OCI-LY7 (cell line): ENCODE measurements at regions not wholly inside any gene's neighbourhood (a gene's known extent, or its start where the extent isn't known, plus 50 kb on each side); places are given as distances from the start of the nearest gene placed in this dataset.

ENCODE experiments used
- BruUV-seq: library from RNA; stranded (reverse); fragments of 400-500 nt; replicated peaks from 2 replicates; lab custom pipeline; 2021; lab: Mats Ljungman, UMichigan
- CTCF ChIA-PET: fragments of 300-600 bp; sonication (Branson Sonifier 250); formaldehyde crosslinking; loops from one replicate; lab custom pipeline; 2022; ENCODE audit warnings: antibody characterized with exemption; ENCODE audit not compliant: unreplicated experiment; lab: Charles Lee
- POLR2A ChIA-PET: fragments of 300-600 bp; sonication (Branson Sonifier 250); formaldehyde crosslinking; loops from one replicate; lab custom pipeline; 2022; ENCODE audit warnings: antibody characterized with exemption; lab: Charles Lee
- DNase-seq: peaks from one replicate; pipeline ENCODE4 v3.0.0-alpha.2; 2015; ENCODE audit warnings: low spot score
- H2AFZ ChIP-seq: fragments of 200-600 bp; sonication (generic), shearing (Covaris generic); 2 replicates; pipeline ENCODE4 v1.6.1; 2014; ENCODE audit warnings: mild to moderate bottlenecking, antibody characterized with exemption, low read length, moderate library complexity
- H3K27ac ChIP-seq: fragments of 200-600 bp; sonication (generic); 2 replicates; pipeline ENCODE4 v1.5.1; 2014; ENCODE audit warnings: mixed run types, low read depth, mild to moderate bottlenecking, moderate library complexity, low read length, inconsistent platforms; ENCODE audit not compliant: poor library complexity, severe bottlenecking
- H3K36me3 ChIP-seq: fragments of 200-600 bp; sonication (generic); 2 replicates; pipeline ENCODE4 v1.6.1; 2014; ENCODE audit warnings: mild to moderate bottlenecking, antibody characterized with exemption, low read length, moderate library complexity, mixed read lengths; ENCODE audit not compliant: insufficient read depth
- H3K4me1 ChIP-seq: fragments of 200-600 bp; sonication (generic); 2 replicates; pipeline ENCODE4 v1.5.1; 2014; ENCODE audit warnings: mild to moderate bottlenecking, low read length; ENCODE audit not compliant: insufficient read depth, poor library complexity, severe bottlenecking
- H3K4me2 ChIP-seq: fragments of 200-600 bp; sonication (generic); 2 replicates; pipeline ENCODE4 v1.6.1; 2014; ENCODE audit warnings: mild to moderate bottlenecking, low read length
- H3K4me3 ChIP-seq: fragments of 200-600 bp; sonication (generic); 2 replicates; pipeline ENCODE4 v1.5.1; 2014; ENCODE audit warnings: mild to moderate bottlenecking, low read depth, low read length; ENCODE audit not compliant: poor library complexity, severe bottlenecking
- H3K79me2 ChIP-seq: fragments of 200-600 bp; sonication (generic); 2 replicates; pipeline ENCODE4 v1.6.1; 2016; ENCODE audit warnings: low read depth, mild to moderate bottlenecking, low read length, moderate library complexity, mixed read lengths; ENCODE audit not compliant: insufficient read depth
- H3K9me2 ChIP-seq: fragments of 200-600 bp; sonication (generic); 2 replicates; pipeline ENCODE4 v1.6.1; 2016; ENCODE audit warnings: mild to moderate bottlenecking, low read length, mixed read lengths; ENCODE audit not compliant: insufficient read depth
- H3K9me3 ChIP-seq: fragments of 200-600 bp; sonication (generic); 2 replicates; pipeline ENCODE4 v1.6.1; 2014; ENCODE audit warnings: mild to moderate bottlenecking, mixed run types, low read length, mixed read lengths
- H4K20me1 ChIP-seq: fragments of 200-600 bp; sonication (generic); 2 replicates; pipeline ENCODE4 v1.6.1; 2014; ENCODE audit warnings: mild to moderate bottlenecking, antibody characterized with exemption, low read length, moderate library complexity, mixed read lengths; ENCODE audit not compliant: insufficient read depth
- EZH2phosphoT487 ChIP-seq: fragments of 200-600 bp; sonication (generic); IDR thresholded peaks from 2 replicates; pipeline ENCODE4 v1.6.1; 2018; ENCODE audit warnings: low read depth, borderline replicate concordance, mild to moderate bottlenecking, mixed run types, antibody characterized with exemption, low read length, moderate library complexity, mixed read lengths
- intact Hi-C: fragments of 100-400 bp; cut with micrococcal nuclease; formaldehyde crosslinking; loops from one replicate; pipeline ENCODE4 v1.10.0; 2022; ENCODE audit not compliant: unreplicated experiment
- TF ChIP-seq, protein P1 (sequence below): fragments of 200-600 bp; sonication (generic); conservative IDR thresholded peaks from 2 replicates; pipeline ENCODE4 v1.5.1; 2014; ENCODE audit warnings: mild to moderate bottlenecking, antibody characterized with exemption, low read length, moderate library complexity, mixed read lengths

DNA sequence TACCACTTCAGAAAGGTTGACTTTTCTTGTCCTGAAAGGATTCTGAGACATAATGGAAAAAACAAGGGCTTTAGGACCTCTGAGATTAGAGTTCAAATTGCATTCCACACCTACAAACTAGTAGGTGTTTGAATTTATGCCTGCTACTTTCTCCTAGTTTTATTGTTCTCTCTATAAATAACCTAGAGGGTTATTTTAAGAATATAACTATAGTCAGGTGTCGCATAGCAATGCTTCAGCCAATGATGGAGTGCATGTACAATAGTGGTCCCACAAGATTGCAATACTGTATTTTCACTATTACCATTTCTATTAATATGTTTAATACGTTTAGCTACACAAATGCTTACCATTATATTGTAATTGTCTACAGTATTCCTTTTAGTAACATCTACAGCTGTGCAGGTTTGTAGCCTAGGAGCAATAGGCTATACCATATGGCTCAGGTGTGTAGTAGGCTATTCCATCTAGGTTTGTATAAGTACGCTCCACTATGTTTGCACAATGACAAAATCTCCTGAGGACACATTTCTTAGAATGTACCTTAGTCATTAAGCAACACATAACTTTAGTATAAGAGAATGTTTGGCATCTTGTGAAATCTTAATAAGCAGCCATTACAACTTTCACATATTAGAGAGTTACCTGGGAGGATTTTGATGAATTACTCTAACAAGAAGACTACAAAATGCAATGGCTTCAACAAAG is 1352.5 kb downstream of the ZPLD1 start:
- Histone ChIP-seq H2AFZ (no peak overlapping the region), H3K4me1 (no peaks in the 10 kb centered on the region), H3K27ac (no peak overlapping the region), H3K9me2 (no peaks in the 10 kb centered on the region), H3K9me3 (no peaks in the 10 kb centered on the region), H4K20me1 (no peaks in the 10 kb centered on the region), H3K36me3 (no peaks in the 10 kb centered on the region), H3K4me2 (no peak overlapping the region), H3K4me3 (no peak overlapping the region), H3K79me2 (no peaks in the 10 kb centered on the region)
- DNase-seq = no peak
- ChIA-PET POLR2A (no interaction called here), CTCF (no interaction called here)
- intact Hi-C loops = no loop called here
- TF ChIP-seq EZH2phosphoT487 = no peak
- TF ChIP-seq, protein P1, sequence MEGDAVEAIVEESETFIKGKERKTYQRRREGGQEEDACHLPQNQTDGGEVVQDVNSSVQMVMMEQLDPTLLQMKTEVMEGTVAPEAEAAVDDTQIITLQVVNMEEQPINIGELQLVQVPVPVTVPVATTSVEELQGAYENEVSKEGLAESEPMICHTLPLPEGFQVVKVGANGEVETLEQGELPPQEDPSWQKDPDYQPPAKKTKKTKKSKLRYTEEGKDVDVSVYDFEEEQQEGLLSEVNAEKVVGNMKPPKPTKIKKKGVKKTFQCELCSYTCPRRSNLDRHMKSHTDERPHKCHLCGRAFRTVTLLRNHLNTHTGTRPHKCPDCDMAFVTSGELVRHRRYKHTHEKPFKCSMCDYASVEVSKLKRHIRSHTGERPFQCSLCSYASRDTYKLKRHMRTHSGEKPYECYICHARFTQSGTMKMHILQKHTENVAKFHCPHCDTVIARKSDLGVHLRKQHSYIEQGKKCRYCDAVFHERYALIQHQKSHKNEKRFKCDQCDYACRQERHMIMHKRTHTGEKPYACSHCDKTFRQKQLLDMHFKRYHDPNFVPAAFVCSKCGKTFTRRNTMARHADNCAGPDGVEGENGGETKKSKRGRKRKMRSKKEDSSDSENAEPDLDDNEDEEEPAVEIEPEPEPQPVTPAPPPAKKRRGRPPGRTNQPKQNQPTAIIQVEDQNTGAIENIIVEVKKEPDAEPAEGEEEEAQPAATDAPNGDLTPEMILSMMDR = no peak
- BruUV-seq = no TSS peak

DNA sequence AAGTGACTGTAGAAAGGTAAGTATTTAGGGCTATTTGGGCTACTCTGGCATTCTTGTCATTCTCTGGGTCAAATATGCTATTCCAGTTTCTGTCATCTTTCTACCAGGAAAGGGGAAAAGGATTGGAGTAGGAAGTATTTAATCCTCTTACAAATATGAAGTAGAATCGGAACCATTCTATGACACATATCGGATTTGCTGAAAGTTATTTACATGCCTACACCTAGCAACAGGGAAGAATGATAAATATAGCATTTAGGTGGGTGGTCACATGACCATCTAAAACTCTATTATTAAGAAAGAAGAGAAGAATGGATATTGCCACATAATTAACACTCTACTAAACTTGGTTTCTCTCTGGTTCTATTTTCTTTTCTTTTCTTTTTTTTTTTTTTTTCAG is 1353.1 kb downstream of the ZPLD1 start:
- no peak overlapping the region for H3K4me2 ChIP-seq
- H3K36me3 ChIP-seq = no peaks in the 10 kb centered on the region
- H3K9me2 ChIP-seq = no peaks in the 10 kb centered on the region
- no TSS peak for BruUV-seq
- DNase-seq = no peak
- H3K27ac ChIP-seq = no peak overlapping the region
- intact Hi-C loops = no loop called here
- no peaks in the 10 kb centered on the region for H4K20me1 ChIP-seq
- TF ChIP-seq, protein P1 = no peak
- POLR2A ChIA-PET = no interaction called here
- CTCF ChIA-PET = no interaction called here
- H3K4me3 ChIP-seq = no peak overlapping the region
- H3K9me3 ChIP-seq = no peaks in the 10 kb centered on the region
- no peaks in the 10 kb centered on the region for H3K79me2 ChIP-seq
- no peak overlapping the region for H2AFZ ChIP-seq
- no peaks in the 10 kb centered on the region for H3K4me1 ChIP-seq

DNA sequence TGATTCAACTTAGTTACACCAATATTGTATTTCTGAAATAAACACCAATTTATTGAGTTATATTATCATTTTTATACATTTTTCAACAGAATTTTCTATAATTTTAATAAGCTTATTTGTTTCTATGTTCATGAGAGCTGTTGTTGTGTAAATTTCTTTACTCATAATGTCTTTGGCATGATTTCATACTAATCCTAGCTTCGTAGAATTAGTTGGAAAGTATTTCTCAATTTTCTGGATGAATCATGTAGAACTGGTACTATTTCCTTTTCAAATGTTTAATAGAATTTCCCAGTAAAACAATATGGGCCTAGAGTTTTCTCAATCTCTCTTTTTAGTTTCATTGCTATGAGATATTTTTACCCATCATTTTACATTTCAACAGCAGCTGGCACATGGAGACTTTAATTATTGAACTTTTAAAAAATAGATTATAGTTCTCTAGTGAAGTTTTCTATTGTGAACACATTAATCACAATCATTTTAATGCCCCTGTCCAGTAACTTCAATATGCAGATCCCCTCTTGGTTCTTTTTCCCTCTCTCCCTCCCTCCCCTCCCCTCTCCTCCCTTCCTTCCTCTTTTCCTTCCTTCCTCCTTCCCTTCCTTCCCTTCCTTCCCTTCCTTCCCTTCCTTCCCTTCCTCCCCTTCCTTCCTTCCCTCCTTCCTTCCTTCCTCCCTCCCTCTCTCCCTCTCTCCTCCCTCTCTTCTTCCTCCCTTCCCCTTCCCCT is 1357.1 kb downstream of the ZPLD1 start:
- no peak for DNase-seq
- POLR2A ChIA-PET = interaction anchor here (0.7 kb wide), 1 partner anchor 90 kb away, joined by 4 read pairs; no protein-coding TSS in a partner anchor
- CTCF ChIA-PET = no interaction called here
- Histone ChIP-seq H3K36me3 (no peaks in the 10 kb centered on the region), H3K79me2 (no peaks in the 10 kb centered on the region), H3K9me2 (no peaks in the 10 kb centered on the region), H3K4me1 (no peaks in the 10 kb centered on the region), H3K27ac (no peak overlapping the region), H2AFZ (no peak overlapping the region), H3K4me3 (no peak overlapping the region), H3K9me3 (no peaks in the 10 kb centered on the region), H4K20me1 (no peaks in the 10 kb centered on the region), H3K4me2 (no peak overlapping the region)
- no peak for TF ChIP-seq EZH2phosphoT487
- intact Hi-C loops = loop anchor here (10.0 kb wide), 1 partner anchor 223 kb away; no protein-coding TSS in a partner anchor
- BruUV-seq = no TSS peak
